HFF-Myc (cell line): ENCODE measurements at regions not wholly inside any gene's neighbourhood (a gene's known extent, or its start where the extent isn't known, plus 50 kb on each side); places are given as distances from the start of the nearest gene placed in this dataset.

Experiments used
- DNase-seq: peaks from one replicate; pipeline ENCODE4 v3.0.0-alpha.2; 2011; ENCODE audit warnings: low read depth; ENCODE audit errors: extremely low read depth
- H3K4me3 ChIP-seq: replicated peaks from 2 replicates; pipeline ENCODE4 v1.5.1; 2011; ENCODE audit warnings: low read depth, mild to moderate bottlenecking, control low read depth, low read length
- CTCF ChIP-seq: IDR thresholded peaks from 2 replicates; pipeline ENCODE4 v1.5.1; 2012; ENCODE audit warnings: mild to moderate bottlenecking, low read depth, low read length, control low read depth; ENCODE audit errors: missing control alignments

- no peak for DNase-seq
- TF ChIP-seq CTCF: no peak
- H3K4me3 ChIP-seq: no peak overlapping the region
Observed at GRCh38 chr3:150148227-150148626, 177.5 kb upstream of the PFN2 start.

GRCh38 chr3:150147776-150148175, 177.1 kb upstream of the PFN2 start:
- no peak overlapping the region for H3K4me3 ChIP-seq
- DNase-seq: no peak

GRCh38 chr3:150146991-150147761, 176.5 kb upstream of the PFN2 start:
- no peak overlapping the region for H3K4me3 ChIP-seq
- TF ChIP-seq CTCF: no peak
- peak; percentile 69 for DNase-seq

More at GRCh38 chr3:150147776-150148175, 177.1 kb upstream of the PFN2 start:
- no peak for TF ChIP-seq CTCF

- H3K4me3 ChIP-seq: no peak overlapping the region
- TF ChIP-seq CTCF: no peak
- no peak for DNase-seq
Observed at GRCh38 chr3:150145659-150146058, 175.0 kb upstream of the PFN2 start.

- no peak overlapping the region for H3K4me3 ChIP-seq
- TF ChIP-seq CTCF: no peak
- no peak for DNase-seq
Observed at GRCh38 chr3:150144191-150144708, 173.6 kb upstream of the PFN2 start.

GRCh38 chr3:150142936-150143335, 172.2 kb upstream of the PFN2 start:
- DNase-seq: no peak
- no peak for TF ChIP-seq CTCF
- no peak overlapping the region for H3K4me3 ChIP-seq
